IMR-90 (cell line): ENCODE measurements at regions not wholly inside any gene's neighbourhood (a gene's known extent, or its start where the extent isn't known, plus 50 kb on each side); places are given as distances from the start of the nearest gene placed in this dataset.

Source experiments
- ATAC-seq: fragments of 200-7000 bp; cut with Tn5 transposase; 2 replicates; pipeline ENCODE4 v1.9.1; 2020; ENCODE audit warnings: low read depth, mild to moderate bottlenecking, moderate library complexity
- BruUV-seq: library from RNA; stranded (reverse); fragments of 400-500 nt; replicated peaks from 2 replicates; lab custom pipeline; 2021; lab: Mats Ljungman, UMichigan
- CTCF ChIA-PET: fragments of 300-600 bp; formaldehyde crosslinking; extraction: SDS; loops from one replicate; lab custom pipeline; 2021; ENCODE audit warnings: antibody characterized with exemption; lab: Yijun Ruan, JAX
- POLR2A ChIA-PET: fragments of 300-600 bp; sonication (Branson Sonifier 250); formaldehyde crosslinking; loops from one replicate; lab custom pipeline; 2022; ENCODE audit warnings: antibody characterized with exemption; ENCODE audit not compliant: unreplicated experiment; lab: Charles Lee
- DNase-seq: peaks from one replicate; pipeline ENCODE4 v3.0.0; 2013
- H2AFZ ChIP-seq: replicated peaks from 2 replicates; pipeline ENCODE3; 2013; ENCODE audit warnings: low read length, mild to moderate bottlenecking; ENCODE audit not compliant: poor library complexity
- H2AK5ac ChIP-seq: 2 replicates; pipeline ENCODE4 v1.6.1; 2013; ENCODE audit warnings: low read depth, low read length, inconsistent platforms
- H2AK9ac ChIP-seq: replicated peaks from 2 replicates; pipeline ENCODE3; 2013; ENCODE audit warnings: mild to moderate bottlenecking, low read depth, low read length, moderate library complexity; ENCODE audit not compliant: poor library complexity
- H2BK120ac ChIP-seq: 2 replicates; pipeline ENCODE4 v1.6.1; 2013; ENCODE audit warnings: low read depth, low read length, inconsistent platforms
- H2BK15ac ChIP-seq: 3 replicates; pipeline ENCODE4 v1.6.1; 2013; ENCODE audit warnings: low read depth, low read length, inconsistent platforms
- H2BK20ac ChIP-seq: 2 replicates; pipeline ENCODE4 v1.6.1; 2013; ENCODE audit warnings: low read depth, mild to moderate bottlenecking, inconsistent platforms, low read length, moderate library complexity
- H2BK5ac ChIP-seq: 2 replicates; pipeline ENCODE4 v1.6.1; 2013; ENCODE audit warnings: mild to moderate bottlenecking, low read depth, low read length, inconsistent platforms; ENCODE audit not compliant: poor library complexity, severe bottlenecking
- H3K14ac ChIP-seq: replicated peaks from 2 replicates; pipeline ENCODE4 v1.6.1; 2013; ENCODE audit warnings: low read depth, low read length, inconsistent platforms
- H3K18ac ChIP-seq: 2 replicates; pipeline ENCODE4 v1.6.1; 2013; ENCODE audit warnings: low read depth, low read length, control low read depth
- H3K23ac ChIP-seq: 2 replicates; pipeline ENCODE4 v1.6.1; 2013; ENCODE audit warnings: low read depth, low read length, inconsistent platforms
- H3K27ac ChIP-seq: 2 replicates; pipeline ENCODE4 v1.5.1; 2013; ENCODE audit warnings: mild to moderate bottlenecking, control low read depth, low read length; ENCODE audit not compliant: insufficient read depth
- H3K27me3 ChIP-seq: 2 replicates; pipeline ENCODE4 v1.6.1; 2013; ENCODE audit warnings: low read length; ENCODE audit not compliant: control insufficient read depth, insufficient read depth
- H3K36me3 ChIP-seq: 2 replicates; pipeline ENCODE4 v1.6.1; 2013; ENCODE audit warnings: low read length, mixed read lengths; ENCODE audit not compliant: control insufficient read depth, insufficient read depth
- H3K4ac ChIP-seq: 2 replicates; pipeline ENCODE4 v1.6.1; 2013; ENCODE audit warnings: low read depth, low read length, inconsistent platforms
- H3K4me1 ChIP-seq: 2 replicates; pipeline ENCODE4 v1.6.1; 2013; ENCODE audit warnings: low read length, mixed read lengths; ENCODE audit not compliant: control insufficient read depth, insufficient read depth
- H3K4me2 ChIP-seq: 2 replicates; pipeline ENCODE4 v1.6.1; 2013; ENCODE audit warnings: low read depth, mild to moderate bottlenecking, control low read depth, low read length, moderate library complexity
- H3K4me3 ChIP-seq: 2 replicates; pipeline ENCODE4 v1.5.1; 2013; ENCODE audit warnings: low read depth, mild to moderate bottlenecking, control low read depth, low read length, moderate library complexity; ENCODE audit not compliant: insufficient read depth
- H3K56ac ChIP-seq: 2 replicates; pipeline ENCODE4 v1.6.1; 2013; ENCODE audit warnings: low read length, inconsistent platforms; ENCODE audit not compliant: insufficient read depth; ENCODE audit errors: extremely low read depth
- H3K79me1 ChIP-seq, 2 experiments: 2 replicates each; pipeline ENCODE4 v1.6.1; 2013; ENCODE audit warnings: low read length in 2 of 2, inconsistent platforms in 1 of 2, low read depth in 1 of 2
- H3K9ac ChIP-seq: 2 replicates; pipeline ENCODE4 v1.6.1; 2013; ENCODE audit warnings: low read depth, low read length, control low read depth
- H3K9me1 ChIP-seq: 2 replicates; pipeline ENCODE4 v1.6.1; 2013; ENCODE audit warnings: low read length, inconsistent platforms; ENCODE audit not compliant: insufficient read depth
- H3K9me3 ChIP-seq: 2 replicates; pipeline ENCODE4 v1.6.1; 2013; ENCODE audit warnings: low read length; ENCODE audit not compliant: control insufficient read depth, insufficient read depth
- H4K20me1 ChIP-seq: 2 replicates; pipeline ENCODE4 v1.6.1; 2013; ENCODE audit warnings: low read length, inconsistent platforms; ENCODE audit not compliant: insufficient read depth
- H4K5ac ChIP-seq: 2 replicates; pipeline ENCODE4 v1.6.1; 2013; ENCODE audit warnings: mild to moderate bottlenecking, low read depth, low read length, control low read depth
- H4K8ac ChIP-seq, 2 experiments: 2 replicates each; pipeline ENCODE4 v1.6.1; 2013; ENCODE audit warnings: low read depth in 2 of 2, low read length in 2 of 2, control low read depth in 1 of 2, inconsistent platforms in 1 of 2
- H4K91ac ChIP-seq: 2 replicates; pipeline ENCODE4 v1.6.1; 2013; ENCODE audit warnings: low read depth, low read length, inconsistent platforms; ENCODE audit not compliant: insufficient read depth
- BHLHE40 ChIP-seq: fragments of 150-350 bp; IDR thresholded peaks from 2 replicates; pipeline ENCODE4 v1.6.1; 2016; ENCODE audit warnings: mild to moderate bottlenecking, low read depth, low read length
- CEBPB ChIP-seq: IDR thresholded peaks from 2 replicates; pipeline ENCODE4 v1.6.1; 2012; ENCODE audit warnings: low read depth, low read length, improper control_type of control experiment
- CHD1 ChIP-seq: IDR thresholded peaks from 2 replicates; pipeline ENCODE4 v1.6.1; 2012; ENCODE audit warnings: low read depth, low read length, improper control_type of control experiment
- FOS ChIP-seq: fragments of 150-350 bp; IDR thresholded peaks from 2 replicates; pipeline ENCODE4 v1.6.1; 2016; ENCODE audit warnings: low read depth, low read length
- MAFK ChIP-seq: IDR thresholded peaks from 2 replicates; pipeline ENCODE4 v1.6.1; 2012; ENCODE audit warnings: low read depth, low read length, improper control_type of control experiment
- MAZ ChIP-seq: IDR thresholded peaks from 2 replicates; pipeline ENCODE4 v1.6.1; 2012; ENCODE audit warnings: low read depth, mild to moderate bottlenecking, low read length, improper control_type of control experiment, moderate library complexity, borderline replicate concordance
- MXI1 ChIP-seq: IDR thresholded peaks from 2 replicates; pipeline ENCODE4 v1.6.1; 2012; ENCODE audit warnings: low read depth, mild to moderate bottlenecking, low read length, moderate library complexity, borderline replicate concordance
- NFE2L2 ChIP-seq: fragments of 150-350 bp; IDR thresholded peaks from 2 replicates; pipeline ENCODE4 v1.6.1; 2016; ENCODE audit warnings: low read depth, mild to moderate bottlenecking, low read length
- POLR2A ChIP-seq: IDR thresholded peaks from 2 replicates; pipeline ENCODE4 v1.6.1; 2012; ENCODE audit warnings: mild to moderate bottlenecking, low read depth, low read length
- RAD21 ChIP-seq: IDR thresholded peaks from 2 replicates; pipeline ENCODE4 v1.6.1; 2012; ENCODE audit warnings: low read length, improper control_type of control experiment
- RCOR1 ChIP-seq: IDR thresholded peaks from 2 replicates; pipeline ENCODE4 v1.6.1; 2012; ENCODE audit warnings: mild to moderate bottlenecking, low read length, improper control_type of control experiment; ENCODE audit not compliant: insufficient replicate concordance
- RFX5 ChIP-seq: IDR thresholded peaks from 2 replicates; pipeline ENCODE4 v1.8.0; 2012; ENCODE audit warnings: low read depth, mild to moderate bottlenecking, low read length, moderate library complexity
- SMC3 ChIP-seq: fragments of 150-350 bp; IDR thresholded peaks from 2 replicates; pipeline ENCODE4 v1.6.1; 2016; ENCODE audit warnings: low read depth, mild to moderate bottlenecking, antibody characterized with exemption, low read length, moderate library complexity
- WGBS, 2 experiments: methylation state at CpG; one replicate each; pipeline versions ENCODE4 v1.1.5 to v1.1.7; 2013; ENCODE audit warnings: missing lambda C conversion rate in 2 of 2; ENCODE audit not compliant: insufficient read length in 1 of 2; ENCODE audit errors: extremely low coverage in 2 of 2; 5-methylcytosine and 5-hydroxymethylcytosine counted together
- dilution Hi-C: fragments of 300-500 bp; cut with HindIII; formaldehyde crosslinking; loops from one replicate; pipeline ENCODE4 v1.14.3; 2018; ENCODE audit warnings: low sequenced_read_pairs; ENCODE audit not compliant: unreplicated experiment
- in situ Hi-C: fragments of 300-500 bp; cut with MboI; formaldehyde crosslinking; loops from 3 replicates; pipeline ENCODE4 v1.14.3; 2019; ENCODE audit warnings: low sequenced_read_pairs, inconsistent platforms, mixed read lengths
- intact Hi-C: fragments of 100-400 bp; cut with micrococcal nuclease; formaldehyde crosslinking; loops from 2 replicates; pipeline ENCODE4 v1.10.0; 2022
- TF ChIP-seq, protein P1 (sequence below): fragments of 150-350 bp; IDR thresholded peaks from 2 replicates; pipeline ENCODE4 v1.6.1; 2016; ENCODE audit warnings: low read depth, mild to moderate bottlenecking, low read length, moderate library complexity, borderline replicate concordance
- TF ChIP-seq, protein P2 (sequence below): conservative IDR thresholded peaks from 2 replicates; pipeline ENCODE4 v1.5.1; 2012; ENCODE audit warnings: mild to moderate bottlenecking, low read depth, low read length, improper control_type of control experiment

DNA sequence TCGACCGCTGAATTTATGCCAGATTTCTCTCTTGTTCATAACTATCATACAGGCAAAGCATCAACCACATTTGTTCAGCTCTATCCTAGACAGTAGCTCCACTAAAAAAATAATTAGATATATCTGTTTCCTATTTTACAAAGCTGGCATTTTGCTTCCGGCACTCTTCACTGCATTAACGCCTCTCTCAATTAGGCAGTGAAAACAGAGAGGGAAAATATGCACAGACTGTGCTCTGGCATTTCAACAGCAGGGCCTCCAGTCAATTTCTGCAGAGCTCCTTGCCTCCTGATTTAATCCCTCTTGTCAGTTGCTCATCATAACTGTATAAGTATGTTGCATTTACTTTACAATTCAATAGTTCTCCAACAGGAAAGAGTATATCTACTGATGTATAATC lies 666.9 kb upstream of the INTU start:
- H2AK9ac ChIP-seq: no peak overlapping the region
- no peaks in the 10 kb centered on the region for H3K79me1 ChIP-seq
- H3K36me3 ChIP-seq: no peaks in the 10 kb centered on the region
- H2AFZ ChIP-seq: no peak overlapping the region
- no peak overlapping the region for H2AK5ac ChIP-seq
- no peak overlapping the region for H3K18ac ChIP-seq
- H4K20me1 ChIP-seq: no peaks in the 10 kb centered on the region
- WGBS, 2 experiments: no CpG with 5 or more reads among the region's 4 CpGs
- BruUV-seq: no TSS peak
- H3K9ac ChIP-seq: no peak overlapping the region
- H2BK20ac ChIP-seq: no peak overlapping the region
- no peak overlapping the region for H3K27ac ChIP-seq
- no peak overlapping the region for H2BK120ac ChIP-seq
- H3K4me3 ChIP-seq: no peak overlapping the region
- no peaks in the 10 kb centered on the region for H3K27me3 ChIP-seq
- H3K4me2 ChIP-seq: no peak overlapping the region
- in situ Hi-C loops: no loop called here
- no peak overlapping the region for H4K5ac ChIP-seq
- H4K91ac ChIP-seq: no peak overlapping the region
- H2BK15ac ChIP-seq: no peak overlapping the region
- no peak overlapping the region for H4K8ac ChIP-seq
- CTCF ChIA-PET: interaction anchor here (1.0 kb wide), 1 partner anchor 8 kb away, joined by 4 read pairs; no protein-coding TSS in a partner anchor
- no peak overlapping the region for H3K4ac ChIP-seq
- H2BK5ac ChIP-seq: no peak overlapping the region
- H3K4me1 ChIP-seq: peaks cover 2% of the 10 kb centered on the region; the same call in 1 of the 2 replicates
- no peak overlapping the region for H3K14ac ChIP-seq
- intact Hi-C loops: loop anchor here (5.0 kb wide), 1 partner anchor 431 kb away; no protein-coding TSS in a partner anchor
- no peaks in the 10 kb centered on the region for H3K9me3 ChIP-seq
- TF ChIP-seq MXI1 (no peak), BHLHE40 (no peak), CEBPB (no peak), MAZ (no peak), RCOR1 (no peak), NFE2L2 (no peak), POLR2A (no peak), CHD1 (no peak), MAFK (no peak), RFX5 (no peak), RAD21 (no peak), SMC3 (no peak), FOS (no peak)
- TF ChIP-seq, protein P1, sequence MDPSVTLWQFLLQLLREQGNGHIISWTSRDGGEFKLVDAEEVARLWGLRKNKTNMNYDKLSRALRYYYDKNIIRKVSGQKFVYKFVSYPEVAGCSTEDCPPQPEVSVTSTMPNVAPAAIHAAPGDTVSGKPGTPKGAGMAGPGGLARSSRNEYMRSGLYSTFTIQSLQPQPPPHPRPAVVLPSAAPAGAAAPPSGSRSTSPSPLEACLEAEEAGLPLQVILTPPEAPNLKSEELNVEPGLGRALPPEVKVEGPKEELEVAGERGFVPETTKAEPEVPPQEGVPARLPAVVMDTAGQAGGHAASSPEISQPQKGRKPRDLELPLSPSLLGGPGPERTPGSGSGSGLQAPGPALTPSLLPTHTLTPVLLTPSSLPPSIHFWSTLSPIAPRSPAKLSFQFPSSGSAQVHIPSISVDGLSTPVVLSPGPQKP: no peak
- TF ChIP-seq, protein P2, sequence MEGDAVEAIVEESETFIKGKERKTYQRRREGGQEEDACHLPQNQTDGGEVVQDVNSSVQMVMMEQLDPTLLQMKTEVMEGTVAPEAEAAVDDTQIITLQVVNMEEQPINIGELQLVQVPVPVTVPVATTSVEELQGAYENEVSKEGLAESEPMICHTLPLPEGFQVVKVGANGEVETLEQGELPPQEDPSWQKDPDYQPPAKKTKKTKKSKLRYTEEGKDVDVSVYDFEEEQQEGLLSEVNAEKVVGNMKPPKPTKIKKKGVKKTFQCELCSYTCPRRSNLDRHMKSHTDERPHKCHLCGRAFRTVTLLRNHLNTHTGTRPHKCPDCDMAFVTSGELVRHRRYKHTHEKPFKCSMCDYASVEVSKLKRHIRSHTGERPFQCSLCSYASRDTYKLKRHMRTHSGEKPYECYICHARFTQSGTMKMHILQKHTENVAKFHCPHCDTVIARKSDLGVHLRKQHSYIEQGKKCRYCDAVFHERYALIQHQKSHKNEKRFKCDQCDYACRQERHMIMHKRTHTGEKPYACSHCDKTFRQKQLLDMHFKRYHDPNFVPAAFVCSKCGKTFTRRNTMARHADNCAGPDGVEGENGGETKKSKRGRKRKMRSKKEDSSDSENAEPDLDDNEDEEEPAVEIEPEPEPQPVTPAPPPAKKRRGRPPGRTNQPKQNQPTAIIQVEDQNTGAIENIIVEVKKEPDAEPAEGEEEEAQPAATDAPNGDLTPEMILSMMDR: no peak
- no peaks in the 10 kb centered on the region for H3K9me1 ChIP-seq
- ATAC-seq (no peak), DNase-seq (no peak)
- POLR2A ChIA-PET: no interaction called here
- H3K56ac ChIP-seq: no peak overlapping the region
- H3K23ac ChIP-seq: no peak overlapping the region
- dilution Hi-C loops: no loop called here
